IMR-90 (cell line): ENCODE measurements at regions not wholly inside any gene's neighbourhood (a gene's known extent, or its start where the extent isn't known, plus 50 kb on each side); places are given as distances from the start of the nearest gene placed in this dataset.

Experiments
- ATAC-seq: fragments of 200-7000 bp; cut with Tn5 transposase; 2 replicates; pipeline ENCODE4 v1.9.1; 2020; ENCODE audit warnings: low read depth, mild to moderate bottlenecking, moderate library complexity
- BruUV-seq: library from RNA; stranded (reverse); fragments of 400-500 nt; replicated peaks from 2 replicates; lab custom pipeline; 2021; lab: Mats Ljungman, UMichigan
- CTCF ChIA-PET: fragments of 300-600 bp; formaldehyde crosslinking; extraction: SDS; loops from one replicate; lab custom pipeline; 2021; ENCODE audit warnings: antibody characterized with exemption; lab: Yijun Ruan, JAX
- POLR2A ChIA-PET: fragments of 300-600 bp; sonication (Branson Sonifier 250); formaldehyde crosslinking; loops from one replicate; lab custom pipeline; 2022; ENCODE audit warnings: antibody characterized with exemption; ENCODE audit not compliant: unreplicated experiment; lab: Charles Lee
- DNase-seq: peaks from one replicate; pipeline ENCODE4 v3.0.0; 2013
- H2AFZ ChIP-seq: replicated peaks from 2 replicates; pipeline ENCODE3; 2013; ENCODE audit warnings: low read length, mild to moderate bottlenecking; ENCODE audit not compliant: poor library complexity
- H2AK5ac ChIP-seq: 2 replicates; pipeline ENCODE4 v1.6.1; 2013; ENCODE audit warnings: low read depth, low read length, inconsistent platforms
- H2AK9ac ChIP-seq: replicated peaks from 2 replicates; pipeline ENCODE3; 2013; ENCODE audit warnings: mild to moderate bottlenecking, low read depth, low read length, moderate library complexity; ENCODE audit not compliant: poor library complexity
- H2BK120ac ChIP-seq: 2 replicates; pipeline ENCODE4 v1.6.1; 2013; ENCODE audit warnings: low read depth, low read length, inconsistent platforms
- H2BK15ac ChIP-seq: 3 replicates; pipeline ENCODE4 v1.6.1; 2013; ENCODE audit warnings: low read depth, low read length, inconsistent platforms
- H2BK20ac ChIP-seq: 2 replicates; pipeline ENCODE4 v1.6.1; 2013; ENCODE audit warnings: low read depth, mild to moderate bottlenecking, inconsistent platforms, low read length, moderate library complexity
- H2BK5ac ChIP-seq: 2 replicates; pipeline ENCODE4 v1.6.1; 2013; ENCODE audit warnings: mild to moderate bottlenecking, low read depth, low read length, inconsistent platforms; ENCODE audit not compliant: poor library complexity, severe bottlenecking
- H3K14ac ChIP-seq: replicated peaks from 2 replicates; pipeline ENCODE4 v1.6.1; 2013; ENCODE audit warnings: low read depth, low read length, inconsistent platforms
- H3K18ac ChIP-seq: 2 replicates; pipeline ENCODE4 v1.6.1; 2013; ENCODE audit warnings: low read depth, low read length, control low read depth
- H3K23ac ChIP-seq: 2 replicates; pipeline ENCODE4 v1.6.1; 2013; ENCODE audit warnings: low read depth, low read length, inconsistent platforms
- H3K27ac ChIP-seq: 2 replicates; pipeline ENCODE4 v1.5.1; 2013; ENCODE audit warnings: mild to moderate bottlenecking, control low read depth, low read length; ENCODE audit not compliant: insufficient read depth
- H3K27me3 ChIP-seq: 2 replicates; pipeline ENCODE4 v1.6.1; 2013; ENCODE audit warnings: low read length; ENCODE audit not compliant: control insufficient read depth, insufficient read depth
- H3K36me3 ChIP-seq: 2 replicates; pipeline ENCODE4 v1.6.1; 2013; ENCODE audit warnings: low read length, mixed read lengths; ENCODE audit not compliant: control insufficient read depth, insufficient read depth
- H3K4ac ChIP-seq: 2 replicates; pipeline ENCODE4 v1.6.1; 2013; ENCODE audit warnings: low read depth, low read length, inconsistent platforms
- H3K4me1 ChIP-seq: 2 replicates; pipeline ENCODE4 v1.6.1; 2013; ENCODE audit warnings: low read length, mixed read lengths; ENCODE audit not compliant: control insufficient read depth, insufficient read depth
- H3K4me2 ChIP-seq: 2 replicates; pipeline ENCODE4 v1.6.1; 2013; ENCODE audit warnings: low read depth, mild to moderate bottlenecking, control low read depth, low read length, moderate library complexity
- H3K4me3 ChIP-seq: 2 replicates; pipeline ENCODE4 v1.5.1; 2013; ENCODE audit warnings: low read depth, mild to moderate bottlenecking, control low read depth, low read length, moderate library complexity; ENCODE audit not compliant: insufficient read depth
- H3K56ac ChIP-seq: 2 replicates; pipeline ENCODE4 v1.6.1; 2013; ENCODE audit warnings: low read length, inconsistent platforms; ENCODE audit not compliant: insufficient read depth; ENCODE audit errors: extremely low read depth
- H3K79me1 ChIP-seq, 2 experiments: 2 replicates each; pipeline ENCODE4 v1.6.1; 2013; ENCODE audit warnings: low read length in 2 of 2, inconsistent platforms in 1 of 2, low read depth in 1 of 2
- H3K9ac ChIP-seq: 2 replicates; pipeline ENCODE4 v1.6.1; 2013; ENCODE audit warnings: low read depth, low read length, control low read depth
- H3K9me1 ChIP-seq: 2 replicates; pipeline ENCODE4 v1.6.1; 2013; ENCODE audit warnings: low read length, inconsistent platforms; ENCODE audit not compliant: insufficient read depth
- H3K9me3 ChIP-seq: 2 replicates; pipeline ENCODE4 v1.6.1; 2013; ENCODE audit warnings: low read length; ENCODE audit not compliant: control insufficient read depth, insufficient read depth
- H4K20me1 ChIP-seq: 2 replicates; pipeline ENCODE4 v1.6.1; 2013; ENCODE audit warnings: low read length, inconsistent platforms; ENCODE audit not compliant: insufficient read depth
- H4K5ac ChIP-seq: 2 replicates; pipeline ENCODE4 v1.6.1; 2013; ENCODE audit warnings: mild to moderate bottlenecking, low read depth, low read length, control low read depth
- H4K8ac ChIP-seq, 2 experiments: 2 replicates each; pipeline ENCODE4 v1.6.1; 2013; ENCODE audit warnings: low read depth in 2 of 2, low read length in 2 of 2, control low read depth in 1 of 2, inconsistent platforms in 1 of 2
- H4K91ac ChIP-seq: 2 replicates; pipeline ENCODE4 v1.6.1; 2013; ENCODE audit warnings: low read depth, low read length, inconsistent platforms; ENCODE audit not compliant: insufficient read depth
- CEBPB ChIP-seq: IDR thresholded peaks from 2 replicates; pipeline ENCODE4 v1.6.1; 2012; ENCODE audit warnings: low read depth, low read length, improper control_type of control experiment
- CHD1 ChIP-seq: IDR thresholded peaks from 2 replicates; pipeline ENCODE4 v1.6.1; 2012; ENCODE audit warnings: low read depth, low read length, improper control_type of control experiment
- ELK1 ChIP-seq: fragments of 150-350 bp; IDR thresholded peaks from 2 replicates; pipeline ENCODE4 v1.6.1; 2016; ENCODE audit warnings: low read depth, mild to moderate bottlenecking, low read length, moderate library complexity, borderline replicate concordance
- MAFK ChIP-seq: IDR thresholded peaks from 2 replicates; pipeline ENCODE4 v1.6.1; 2012; ENCODE audit warnings: low read depth, low read length, improper control_type of control experiment
- RCOR1 ChIP-seq: IDR thresholded peaks from 2 replicates; pipeline ENCODE4 v1.6.1; 2012; ENCODE audit warnings: mild to moderate bottlenecking, low read length, improper control_type of control experiment; ENCODE audit not compliant: insufficient replicate concordance
- USF2 ChIP-seq: fragments of 150-350 bp; IDR thresholded peaks from 2 replicates; pipeline ENCODE4 v1.6.1; 2017; ENCODE audit warnings: mild to moderate bottlenecking, antibody characterized with exemption, low read length, low read depth
- WGBS, 2 experiments: methylation state at CpG; one replicate each; pipeline versions ENCODE4 v1.1.5 to v1.1.7; 2013; ENCODE audit warnings: missing lambda C conversion rate in 2 of 2; ENCODE audit not compliant: insufficient read length in 1 of 2; ENCODE audit errors: extremely low coverage in 2 of 2; 5-methylcytosine and 5-hydroxymethylcytosine counted together
- dilution Hi-C: fragments of 300-500 bp; cut with HindIII; formaldehyde crosslinking; loops from one replicate; pipeline ENCODE4 v1.14.3; 2018; ENCODE audit warnings: low sequenced_read_pairs; ENCODE audit not compliant: unreplicated experiment
- in situ Hi-C: fragments of 300-500 bp; cut with MboI; formaldehyde crosslinking; loops from 3 replicates; pipeline ENCODE4 v1.14.3; 2019; ENCODE audit warnings: low sequenced_read_pairs, inconsistent platforms, mixed read lengths
- intact Hi-C: fragments of 100-400 bp; cut with micrococcal nuclease; formaldehyde crosslinking; loops from 2 replicates; pipeline ENCODE4 v1.10.0; 2022

GRCh38 chr10:78807504-78808203 is 261.1 kb upstream of the ZMIZ1 start:
- TF ChIP-seq CHD1 (no peak), RCOR1 (no peak), USF2 (no peak), CEBPB (no peak), ELK1 (no peak), MAFK (no peak)
- H3K9me1 ChIP-seq = peaks cover 10% of the 10 kb centered on the region
- H3K14ac ChIP-seq = no peak overlapping the region
- H3K27me3 ChIP-seq = peaks cover 23% of the 10 kb centered on the region
- no peak overlapping the region for H4K8ac ChIP-seq
- ChIA-PET CTCF (no interaction called here), POLR2A (no interaction called here)
- H3K4me3 ChIP-seq = no peak overlapping the region
- H2AFZ ChIP-seq = no peak overlapping the region
- no peak overlapping the region for H4K91ac ChIP-seq
- intact Hi-C loops (loop anchor here (5.0 kb wide), 1 partner anchor 260 kb away; the partner anchor contains the start of gene ZMIZ1), in situ Hi-C loops (no loop called here), dilution Hi-C loops (no loop called here)
- ATAC-seq (no peak), DNase-seq (no peak)
- H2AK9ac ChIP-seq = no peak overlapping the region
- H3K27ac ChIP-seq = no peak overlapping the region
- no peaks in the 10 kb centered on the region for H3K79me1 ChIP-seq
- H4K20me1 ChIP-seq = peaks cover 3% of the 10 kb centered on the region; the same call in 1 of the 2 replicates
- no peak overlapping the region for H3K4me2 ChIP-seq
- H2BK20ac ChIP-seq = no peak overlapping the region
- H3K23ac ChIP-seq = no peak overlapping the region
- no peak overlapping the region for H2BK120ac ChIP-seq
- no peak overlapping the region for H3K18ac ChIP-seq
- no peak overlapping the region for H2BK5ac ChIP-seq
- no peak overlapping the region for H3K56ac ChIP-seq
- peaks cover 33% of the 10 kb centered on the region for H3K4me1 ChIP-seq
- H3K36me3 ChIP-seq = no peaks in the 10 kb centered on the region
- WGBS, 2 experiments = 88% methylated on average over 4 of the region's 12 CpGs; no CpG with 5 or more reads in 1 of the 2 experiments
- H2AK5ac ChIP-seq = no peak overlapping the region
- no peak overlapping the region for H3K4ac ChIP-seq
- no peak overlapping the region for H2BK15ac ChIP-seq
- H3K9ac ChIP-seq = no peak overlapping the region
- peaks cover 10% of the 10 kb centered on the region for H3K9me3 ChIP-seq
- no TSS peak for BruUV-seq
- H4K5ac ChIP-seq = no peak overlapping the region
